AG04450 (cell line): ENCODE measurements at regions not wholly inside any gene's neighbourhood (a gene's known extent, or its start where the extent isn't known, plus 50 kb on each side); places are given as distances from the start of the nearest gene placed in this dataset.

Experiments
- CTCF ChIA-PET: fragments of 300-600, 350-600 bp; formaldehyde crosslinking; extraction: SDS; loops from one replicate; lab custom pipeline; 2022; ENCODE audit warnings: antibody characterized with exemption, inconsistent platforms; lab: Charles Lee
- POLR2A ChIA-PET: fragments of 350-600 bp; formaldehyde crosslinking; extraction: SDS; loops from one replicate; lab custom pipeline; 2021; ENCODE audit warnings: antibody characterized with exemption, inconsistent platforms; lab: Yijun Ruan, JAX
- DNase-seq: peaks from one replicate; pipeline ENCODE4 v3.0.0-alpha.2; 2011; ENCODE audit warnings: low read depth, low spot score
- H3K27ac ChIP-seq: one replicate; pipeline ENCODE4 v1.5.1; 2012; ENCODE audit warnings: low read depth, low read length, control low read depth
- H3K27me3 ChIP-seq: one replicate; pipeline ENCODE4 v1.6.0; 2012; ENCODE audit warnings: low read length; ENCODE audit not compliant: control insufficient read depth, insufficient read depth
- H3K4me3 ChIP-seq: 2 replicates; pipeline ENCODE4 v1.5.1; 2011; ENCODE audit warnings: mild to moderate bottlenecking, low read depth, low read length, control low read depth
- H3K9me3 ChIP-seq: 2 replicates; pipeline ENCODE4 v1.5.1; 2012; ENCODE audit warnings: low read length; ENCODE audit not compliant: control insufficient read depth, insufficient read depth
- CTCF ChIP-seq: IDR thresholded peaks from 2 replicates; pipeline ENCODE4 v1.5.1; 2011; ENCODE audit warnings: low read depth, low read length, control low read depth, inconsistent platforms

GRCh38 chr12:43114316-43114715 lies 437.7 kb downstream of the ADAMTS20 start:
- POLR2A ChIA-PET, result no interaction called here
- no peak for DNase-seq
- Histone ChIP-seq H3K4me3 (no peak overlapping the region), H3K27ac (no peak overlapping the region), H3K9me3 (no peaks in the 10 kb centered on the region), H3K27me3 (no peaks in the 10 kb centered on the region)
- TF ChIP-seq CTCF, result no peak
- CTCF ChIA-PET, result no interaction called here

- H3K27ac ChIP-seq, result no peak overlapping the region
- ChIA-PET CTCF (no interaction called here), POLR2A (no interaction called here)
- H3K27me3 ChIP-seq, result no peaks in the 10 kb centered on the region
- no peak for TF ChIP-seq CTCF
- no peaks in the 10 kb centered on the region for H3K9me3 ChIP-seq
- no peak for DNase-seq
- no peak overlapping the region for H3K4me3 ChIP-seq
Measured at GRCh38 chr12:43113616-43114015, 438.4 kb downstream of the ADAMTS20 start.

GRCh38 chr12:43113135-43113534 lies 438.9 kb downstream of the ADAMTS20 start:
- Histone ChIP-seq H3K27ac (no peak overlapping the region), H3K4me3 (no peak overlapping the region), H3K9me3 (no peaks in the 10 kb centered on the region), H3K27me3 (no peaks in the 10 kb centered on the region)
- DNase-seq, result no peak
- peak; percentile 35 for TF ChIP-seq CTCF
- CTCF ChIA-PET, result no interaction called here
- POLR2A ChIA-PET, result no interaction called here

GRCh38 chr12:43112101-43112920 lies 439.7 kb downstream of the ADAMTS20 start:
- ChIA-PET CTCF (interaction anchor here (0.7 kb wide), 1 partner anchor 549 kb away, joined by 4 read pairs; no protein-coding TSS in a partner anchor), POLR2A (no interaction called here)
- Histone ChIP-seq H3K27ac (no peak overlapping the region), H3K27me3 (no peaks in the 10 kb centered on the region), H3K9me3 (no peaks in the 10 kb centered on the region), H3K4me3 (no peak overlapping the region)
- no peak for DNase-seq
- TF ChIP-seq CTCF, result no peak

DNA sequence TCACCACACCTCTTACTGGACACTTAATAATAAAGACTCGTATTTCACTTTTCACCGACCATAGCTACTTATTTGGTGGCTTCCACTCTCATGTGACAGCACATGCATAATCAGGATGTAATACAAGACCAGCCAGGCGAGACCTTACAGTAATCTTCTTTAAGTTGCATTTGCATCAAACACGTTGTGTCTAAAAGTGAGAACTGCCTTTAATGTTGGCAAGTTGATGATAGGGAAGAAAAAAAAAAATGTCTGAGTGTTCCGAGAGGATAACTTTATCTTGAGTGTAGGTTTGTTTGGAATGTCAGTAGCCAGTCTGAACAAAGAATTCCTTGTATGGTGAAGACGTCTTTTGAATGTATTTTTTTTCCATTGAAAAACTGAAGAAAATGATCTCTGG lies 440.4 kb downstream of the ADAMTS20 start:
- TF ChIP-seq CTCF, result no peak
- no peak for DNase-seq
- Histone ChIP-seq H3K4me3 (no peak overlapping the region), H3K27me3 (no peaks in the 10 kb centered on the region), H3K9me3 (no peaks in the 10 kb centered on the region), H3K27ac (no peak overlapping the region)
- ChIA-PET POLR2A (no interaction called here), CTCF (interaction anchor here (0.7 kb wide), 1 partner anchor 549 kb away, joined by 4 read pairs; no protein-coding TSS in a partner anchor)
